ENCODE measurements at regions not wholly inside any gene's neighbourhood (a gene's known extent, or its start where the extent isn't known, plus 50 kb on each side); places are given as distances from the start of the nearest gene placed in this dataset.
"Not testable (repeated sequence)": the region's sequence is repeated elsewhere in the genome, so short reads cannot be mapped to it uniquely, and the experiment has no call there.

- no peak for DNase-seq (ENCODE audit: extremely low read depth, low read depth)
- TF ChIP-seq CTCF (IDR thresholded peaks at IDR 0.05; ENCODE audit: low read depth, low read length, missing control alignments), result no peak
- H3K4me3 ChIP-seq (replicated peaks; ENCODE audit: low read depth, low read length), result no peak overlapping the region
Observed at GRCh38 chrX:8043546-8043945, 116.3 kb upstream of the PNPLA4 start.

- no peak for DNase-seq (ENCODE audit: extremely low read depth, low read depth)
- no peak overlapping the region for H3K4me3 ChIP-seq (replicated peaks; ENCODE audit: low read depth, low read length)
- no peak for TF ChIP-seq CTCF (IDR thresholded peaks at IDR 0.05; ENCODE audit: low read depth, low read length, missing control alignments)
Observed at GRCh38 chrX:8043121-8043520, 115.9 kb upstream of the PNPLA4 start.

GRCh38 chrX:8042304-8042703, 115.1 kb upstream of the PNPLA4 start:
- no peak overlapping the region for H3K4me3 ChIP-seq (replicated peaks; ENCODE audit: low read depth, low read length)
- no peak for TF ChIP-seq CTCF (IDR thresholded peaks at IDR 0.05; ENCODE audit: low read depth, low read length, missing control alignments)
- no peak for DNase-seq (ENCODE audit: extremely low read depth, low read depth)

GRCh38 chrX:8039711-8040110, 112.5 kb upstream of the PNPLA4 start:
- DNase-seq (ENCODE audit: extremely low read depth, low read depth); H3K4me3 ChIP-seq (replicated peaks; ENCODE audit: low read depth, low read length): not testable (repeated sequence)

- TF ChIP-seq CTCF (IDR thresholded peaks at IDR 0.05; ENCODE audit: low read depth, low read length, missing control alignments), result no peak
- DNase-seq (ENCODE audit: extremely low read depth, low read depth), result no peak
- no peak overlapping the region for H3K4me3 ChIP-seq (replicated peaks; ENCODE audit: low read depth, low read length)
Observed at GRCh38 chrX:8037593-8038348, 110.6 kb upstream of the PNPLA4 start.

GRCh38 chrX:8036914-8037313, 109.7 kb upstream of the PNPLA4 start:
- no peak for DNase-seq (ENCODE audit: extremely low read depth, low read depth)
- no peak for TF ChIP-seq CTCF (IDR thresholded peaks at IDR 0.05; ENCODE audit: low read depth, low read length, missing control alignments)
- no peak overlapping the region for H3K4me3 ChIP-seq (replicated peaks; ENCODE audit: low read depth, low read length)

GRCh38 chrX:8034058-8034457, 106.8 kb upstream of the PNPLA4 start:
- no peak overlapping the region for H3K4me3 ChIP-seq (replicated peaks; ENCODE audit: low read depth, low read length)
- DNase-seq (ENCODE audit: extremely low read depth, low read depth), result no peak
- TF ChIP-seq CTCF (IDR thresholded peaks at IDR 0.05; ENCODE audit: low read depth, low read length, missing control alignments), result no peak

Data from HFF-Myc (cell line).